ENCODE measurements at regions not wholly inside any gene's neighbourhood (a gene's known extent, or its start where the extent isn't known, plus 50 kb on each side); places are given as distances from the start of the nearest gene placed in this dataset.

DNA sequence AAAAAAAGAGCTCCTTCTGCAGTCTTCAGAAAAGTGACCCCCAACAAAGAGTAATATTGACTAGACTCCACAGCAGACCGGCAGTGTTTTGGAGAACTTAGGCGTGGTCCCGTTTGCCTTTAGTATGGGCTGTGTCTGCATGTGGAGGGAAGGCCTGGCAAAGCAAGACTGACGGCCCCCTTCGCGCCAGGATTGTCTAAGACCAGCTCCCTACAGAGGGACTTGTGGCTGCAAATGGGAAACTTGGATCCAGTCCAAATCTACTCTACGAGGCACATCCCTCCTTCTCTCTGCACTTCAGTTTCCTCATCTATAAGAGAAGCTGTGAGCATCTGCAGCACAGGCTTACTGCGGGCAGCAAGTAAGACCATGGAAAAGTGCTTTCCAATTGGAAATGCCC is 350.0 kb downstream of the ZNF536 start:
- no peak for DNase-seq

DNA sequence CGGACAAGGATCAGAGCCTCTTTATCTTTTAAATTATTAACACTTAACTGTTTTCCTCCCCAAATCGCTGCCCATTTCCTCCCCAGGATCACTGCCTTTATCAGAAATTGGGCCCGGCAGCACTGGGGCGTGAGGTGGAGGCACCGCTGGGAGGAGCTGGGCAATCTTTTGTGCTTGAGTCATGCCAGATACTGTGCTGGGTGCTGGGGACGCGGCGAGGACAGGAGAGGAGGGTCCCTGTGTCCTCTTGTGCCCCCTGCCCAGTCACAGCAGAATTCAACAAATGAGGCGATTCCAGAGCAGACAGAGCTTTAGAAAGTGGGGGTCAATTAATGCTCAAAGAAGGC is 347.8 kb downstream of the ZNF536 start:
- DNase-seq: no peak

DNA sequence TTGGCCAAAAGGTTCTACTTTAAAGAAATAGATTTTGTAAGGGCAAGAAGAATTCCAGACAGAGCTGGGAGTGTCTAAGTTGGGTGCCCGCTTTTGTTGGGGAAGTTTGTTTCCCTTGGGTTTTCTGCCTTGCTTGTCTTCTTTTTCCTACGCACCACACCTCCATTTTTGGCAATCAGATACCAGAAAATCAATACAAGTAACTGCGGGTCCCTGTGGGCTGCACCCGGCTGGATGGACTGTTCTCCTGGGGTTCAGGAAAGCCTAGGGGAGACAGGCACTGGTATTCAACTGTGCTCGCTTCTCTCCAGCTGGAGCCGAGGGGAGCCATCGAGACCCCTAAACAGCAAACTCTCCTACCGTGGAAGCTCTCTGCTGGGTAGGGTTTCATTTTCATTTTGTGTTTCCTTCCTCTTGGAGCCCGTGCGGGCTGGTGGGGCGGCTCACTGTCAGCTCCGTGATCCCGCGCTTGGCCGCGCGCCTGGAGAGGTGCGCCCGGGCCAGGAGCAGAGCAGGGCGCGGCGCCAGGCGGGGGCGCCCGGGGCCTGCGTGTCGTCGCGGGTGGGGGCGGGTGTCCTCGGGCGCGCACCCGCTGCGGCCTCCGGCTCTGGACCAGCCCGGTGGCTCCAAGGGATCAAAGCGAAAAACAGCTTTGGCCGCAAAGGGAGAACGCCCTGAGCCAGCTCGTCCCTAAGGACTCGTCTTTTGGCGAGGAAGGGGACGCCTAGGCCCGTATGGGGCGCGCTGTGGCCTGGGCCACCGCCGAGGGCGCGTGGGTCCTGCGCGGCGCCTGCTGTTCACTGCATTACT is 347.2 kb downstream of the ZNF536 start:
- DNase-seq: no peak

DNA sequence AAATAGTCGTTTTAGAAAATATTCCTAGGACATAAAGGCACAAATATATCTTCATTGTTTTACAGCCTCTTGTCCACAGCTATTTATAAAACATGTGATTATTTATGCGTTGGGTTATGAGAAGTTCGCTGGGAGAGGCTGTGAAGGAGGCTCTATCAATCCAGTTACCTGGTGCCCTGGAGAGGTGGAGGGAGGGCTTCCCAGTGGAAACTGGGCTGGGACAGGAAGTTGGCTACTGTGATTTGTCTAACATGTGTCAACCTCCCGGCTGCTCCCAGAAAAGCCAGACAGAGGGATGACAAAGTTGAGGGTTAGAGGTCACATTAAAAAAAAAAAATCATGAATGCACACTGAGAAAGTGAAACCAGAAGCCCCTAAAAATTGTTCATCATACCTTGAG is 346.5 kb downstream of the ZNF536 start:
- DNase-seq: no peak

DNA sequence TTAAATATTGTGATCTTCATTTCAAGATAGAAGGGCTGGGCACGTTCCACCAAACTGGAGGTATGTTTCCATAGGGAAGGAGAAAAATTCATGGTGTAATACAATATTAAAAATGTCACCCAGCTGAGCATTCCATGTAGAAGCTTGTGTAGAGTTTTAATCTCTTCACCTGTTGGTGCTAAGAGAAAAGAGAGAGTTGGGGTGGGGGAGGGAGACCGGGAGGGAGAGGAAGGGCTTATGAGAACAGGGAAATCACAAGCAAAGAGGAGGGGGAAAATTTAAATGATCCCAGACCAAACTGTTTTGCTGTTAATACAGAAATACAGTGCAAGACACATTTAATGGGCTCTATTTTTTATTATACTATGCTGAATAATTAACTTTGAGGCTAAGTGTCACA is 345.8 kb downstream of the ZNF536 start:
- DNase-seq: no peak

DNA sequence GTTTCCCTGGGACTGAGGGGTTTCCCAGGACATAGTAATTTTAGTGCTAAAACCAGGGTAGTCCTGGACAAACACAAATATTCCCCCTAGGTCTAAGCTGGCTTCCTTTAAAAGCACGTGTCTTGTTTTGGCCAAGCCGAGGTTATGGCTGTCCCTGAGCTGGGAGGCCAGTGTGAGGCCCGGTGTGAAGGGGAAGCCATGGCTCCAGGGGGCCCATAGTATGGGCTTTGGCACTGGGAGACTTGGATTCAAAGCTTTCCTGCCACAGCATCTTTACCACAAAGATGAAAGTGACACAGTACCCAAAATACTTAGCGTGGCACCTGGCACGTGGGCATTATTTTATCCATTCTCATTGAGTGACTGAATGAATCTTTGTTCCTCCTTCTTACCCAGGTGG is 345.2 kb downstream of the ZNF536 start:
- DNase-seq: no peak

DNA sequence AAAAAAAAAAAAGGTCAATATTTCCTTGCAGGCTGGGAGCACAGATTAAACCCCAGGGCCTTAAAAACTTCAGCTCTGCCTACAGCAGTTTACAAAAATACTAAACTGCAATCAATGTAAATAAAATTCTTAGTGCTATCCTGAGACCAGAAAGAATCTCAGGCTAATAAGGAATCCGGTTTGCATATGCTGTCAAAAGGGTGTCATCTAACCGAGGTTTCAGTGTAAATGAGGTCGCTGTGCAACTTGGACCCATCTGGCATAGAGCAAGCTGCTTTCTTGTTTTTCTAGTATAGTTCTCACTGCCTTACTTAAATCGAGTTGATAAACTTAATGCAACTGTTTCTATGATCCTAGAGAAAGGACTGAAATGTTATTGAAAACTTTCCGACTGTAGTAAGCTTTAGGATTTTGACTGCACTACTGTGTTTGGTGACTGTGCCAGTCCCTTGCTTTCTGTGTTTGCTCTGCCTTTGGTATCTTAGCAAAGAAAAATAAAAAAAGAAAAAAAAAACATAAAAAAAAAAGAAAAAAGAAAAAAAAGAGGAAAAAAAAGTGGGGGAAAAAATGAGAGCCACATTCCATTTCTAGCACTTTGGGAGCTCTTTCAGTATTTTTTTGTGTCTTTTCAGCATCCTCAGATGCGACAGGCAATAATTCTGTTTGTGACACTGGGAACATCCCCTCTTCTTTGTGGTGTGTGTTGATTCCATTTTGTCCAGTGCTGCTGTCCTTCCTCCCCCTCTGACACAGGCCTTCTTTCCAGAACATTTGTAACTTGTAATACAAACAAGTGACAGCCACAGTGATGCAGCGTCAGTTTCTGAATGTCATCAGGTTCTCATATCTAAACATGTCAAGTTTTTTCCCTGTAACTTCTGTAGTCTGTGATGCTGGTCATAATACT is 340.5 kb downstream of the ZNF536 start:
- no peak for DNase-seq

DNA sequence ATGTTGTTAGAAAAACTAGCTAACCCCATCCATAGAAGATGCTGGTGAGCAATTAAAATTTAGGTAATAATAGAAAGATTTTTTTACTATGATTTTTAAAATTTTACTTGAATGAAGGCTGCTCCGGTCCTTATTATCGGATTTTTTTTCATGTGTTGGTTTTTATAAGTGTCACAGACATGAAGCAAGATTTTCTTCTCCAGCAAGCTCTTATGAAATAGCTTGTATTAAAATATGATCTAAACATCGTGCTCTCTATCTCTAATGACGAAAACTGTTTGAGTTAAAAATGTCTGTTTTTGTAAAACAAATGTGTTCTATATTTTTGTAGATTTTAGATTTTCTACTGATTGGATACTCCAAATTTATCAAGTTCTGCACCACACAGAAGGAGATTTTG is 339.6 kb downstream of the ZNF536 start:
- no peak for DNase-seq

DNA sequence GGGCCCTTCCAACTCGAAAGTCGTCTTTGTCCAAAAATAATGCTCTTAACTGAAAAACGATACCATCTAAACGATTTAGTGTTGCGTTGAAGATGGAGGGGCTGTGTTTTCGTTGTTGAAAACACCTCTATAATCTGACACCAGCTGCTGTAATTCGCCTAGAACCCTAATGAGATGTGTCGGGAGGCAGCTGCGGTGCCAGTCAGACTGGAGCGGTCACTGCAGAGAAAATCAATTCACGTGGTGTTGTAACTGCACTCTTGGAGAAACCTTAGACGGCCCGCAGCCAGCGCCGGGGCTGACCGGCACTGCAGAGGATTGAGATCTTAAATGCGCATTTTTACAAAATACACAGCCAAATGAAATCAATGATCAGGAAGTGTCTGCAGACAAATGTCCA is 339.1 kb downstream of the ZNF536 start:
- no peak for DNase-seq

DNA sequence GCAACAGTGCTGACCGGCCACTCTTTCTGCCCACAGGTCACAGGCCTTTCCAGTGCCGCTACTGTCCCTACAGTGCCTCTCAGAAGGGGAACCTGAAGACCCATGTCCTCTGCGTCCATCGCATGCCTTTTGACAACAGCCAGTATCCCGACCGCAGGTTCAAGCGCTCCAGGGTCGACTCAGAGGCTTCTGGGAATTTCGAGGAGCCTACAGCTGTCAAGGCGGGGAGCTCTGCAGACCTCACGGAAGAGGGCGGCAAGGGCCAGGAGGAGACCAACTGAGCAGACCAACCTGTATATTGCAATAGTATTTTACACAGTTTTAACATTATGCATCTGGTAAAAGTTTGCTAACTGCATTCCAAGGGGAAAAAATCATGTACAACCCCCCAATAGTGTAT is 338.5 kb downstream of the ZNF536 start:
- DNase-seq: no peak

DNA sequence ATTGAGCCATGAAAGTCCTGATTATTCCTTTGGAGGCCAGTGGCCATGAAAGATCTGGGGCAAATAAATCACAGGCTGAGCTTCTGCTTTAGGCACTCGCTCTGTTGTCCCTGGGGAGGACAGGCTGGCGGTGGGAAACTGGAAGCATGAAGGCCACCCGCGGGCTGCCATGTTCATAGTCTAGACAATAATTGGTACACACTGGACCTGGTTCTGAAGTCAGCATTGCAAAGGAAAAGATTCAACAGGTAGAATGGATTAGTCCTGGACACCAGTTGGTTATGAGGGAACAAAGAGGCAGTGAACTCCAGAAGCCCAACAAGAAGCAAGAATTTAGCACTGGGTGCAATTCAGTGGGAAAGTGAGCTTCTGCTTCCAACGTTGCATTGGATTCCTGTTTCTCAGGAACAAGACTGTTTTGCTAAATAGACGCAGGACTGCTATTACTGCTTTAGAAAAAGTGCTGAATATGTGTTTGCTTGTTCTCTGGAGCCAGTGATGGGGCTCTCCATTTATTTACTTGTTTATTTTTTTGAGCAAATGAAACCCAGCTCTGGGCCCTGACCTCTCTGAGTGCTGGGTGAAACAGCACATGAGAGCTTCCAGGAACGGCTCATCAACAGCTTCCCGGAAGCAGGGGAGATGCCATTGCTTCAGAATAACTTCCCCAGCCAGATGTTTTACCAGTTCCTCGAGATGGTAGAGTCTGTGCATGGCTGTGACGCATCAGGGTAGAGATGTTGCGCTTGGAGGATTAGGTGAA is 336.4 kb downstream of the ZNF536 start:
- no peak for DNase-seq

DNA sequence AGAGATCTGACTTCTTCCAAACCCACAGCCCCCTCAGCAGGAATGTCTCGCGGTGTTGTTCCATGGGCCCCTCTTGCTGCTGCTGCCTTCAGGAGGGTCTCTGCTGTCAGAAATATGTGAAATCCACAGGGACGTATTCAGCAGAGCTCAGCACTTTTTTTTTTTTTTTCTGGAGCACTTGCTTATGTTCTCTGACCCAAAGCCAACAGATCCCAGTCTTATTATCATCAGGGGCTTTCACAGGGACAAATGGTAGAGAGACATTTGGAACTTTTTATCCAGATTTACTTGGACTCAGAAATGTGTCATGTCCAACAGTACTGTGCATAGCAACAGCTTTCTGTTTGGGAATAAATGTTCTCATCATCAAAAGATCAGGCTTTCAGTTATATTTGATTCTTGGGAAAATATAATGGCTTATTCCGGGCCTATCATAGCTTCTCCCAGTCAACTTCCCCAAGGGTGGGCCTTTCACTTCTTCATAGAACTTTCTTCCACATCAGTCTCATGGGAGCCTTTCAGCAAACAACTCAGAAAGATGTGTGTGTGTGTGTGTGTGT is 332.7 kb downstream of the ZNF536 start:
- DNase-seq: no peak

DNA sequence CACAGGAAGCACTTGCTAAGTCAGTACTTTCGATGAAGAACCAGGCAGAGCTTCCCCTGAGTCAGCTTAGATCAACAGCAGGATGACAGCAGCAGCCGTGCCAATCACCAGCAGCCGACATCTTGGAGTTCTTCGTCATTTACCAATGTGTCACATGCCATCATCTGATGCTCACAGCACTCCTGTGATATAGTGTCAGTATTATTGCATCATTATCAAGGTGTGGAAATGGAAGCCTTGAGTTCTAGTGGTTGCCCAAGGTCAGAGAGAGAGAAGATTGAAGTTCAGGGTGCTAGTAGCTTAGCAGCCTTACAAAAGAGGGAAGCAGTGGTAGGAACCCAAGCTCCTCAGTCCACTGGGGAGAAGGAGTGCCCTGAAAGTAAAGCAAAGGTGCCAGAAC is 331.5 kb downstream of the ZNF536 start:
- no peak for DNase-seq

DNA sequence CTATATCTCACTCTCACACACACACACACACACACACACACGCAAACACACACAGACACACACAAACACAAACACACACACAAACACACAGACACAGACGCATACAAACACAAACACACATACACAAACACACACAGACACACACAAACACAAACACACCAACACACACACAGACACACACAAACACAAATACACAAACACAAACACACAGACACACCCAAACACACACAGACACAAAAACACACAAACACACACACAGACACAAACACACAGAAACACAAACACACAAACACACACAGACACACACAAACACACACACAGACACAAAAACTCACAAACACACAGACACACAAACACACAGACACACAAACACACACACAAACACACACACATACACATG is 329.0 kb downstream of the ZNF536 start:
- DNase-seq: no peak

DNA sequence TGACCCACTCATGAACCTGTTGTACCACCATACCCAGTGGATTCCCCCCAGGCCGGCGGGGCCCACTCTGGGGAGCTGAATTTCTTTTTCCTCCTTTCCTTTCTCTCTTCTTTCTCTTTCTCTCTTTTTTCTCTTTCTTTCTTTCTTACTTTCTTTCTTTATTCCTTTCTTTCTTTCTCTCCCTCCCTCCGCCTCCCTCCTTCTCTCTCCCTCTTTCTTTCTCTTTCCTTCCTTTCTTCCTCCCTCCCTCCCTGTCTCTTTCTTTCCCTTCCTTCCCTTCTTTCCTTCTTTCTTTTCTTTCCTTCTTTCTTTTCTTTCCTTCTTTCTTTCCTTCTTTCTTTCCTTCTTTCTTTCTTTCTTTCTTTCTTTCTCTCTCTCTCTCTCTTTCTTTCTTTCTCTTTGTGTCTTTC is 327.7 kb downstream of the ZNF536 start:
- DNase-seq: no peak

DNA sequence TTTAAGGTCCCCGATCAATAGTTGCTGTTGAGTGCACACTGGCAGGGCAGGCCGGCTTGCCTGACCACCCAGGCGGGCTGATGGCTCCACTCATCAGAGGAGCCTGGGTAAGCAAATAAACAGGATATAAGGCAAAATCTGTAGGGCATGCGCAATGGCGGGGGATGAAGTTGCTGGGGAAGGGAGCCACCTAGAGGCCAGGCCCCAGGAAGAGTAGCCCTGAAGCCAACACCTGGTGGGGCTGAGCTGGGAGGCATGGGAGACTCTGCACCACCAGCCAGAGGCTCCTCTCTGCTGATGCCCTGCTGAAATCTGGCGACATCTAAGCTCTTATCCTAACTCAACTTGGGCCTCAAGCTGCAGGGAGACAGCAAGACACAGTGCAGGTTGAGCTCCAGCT is 324.3 kb downstream of the ZNF536 start:
- DNase-seq: no peak

DNA sequence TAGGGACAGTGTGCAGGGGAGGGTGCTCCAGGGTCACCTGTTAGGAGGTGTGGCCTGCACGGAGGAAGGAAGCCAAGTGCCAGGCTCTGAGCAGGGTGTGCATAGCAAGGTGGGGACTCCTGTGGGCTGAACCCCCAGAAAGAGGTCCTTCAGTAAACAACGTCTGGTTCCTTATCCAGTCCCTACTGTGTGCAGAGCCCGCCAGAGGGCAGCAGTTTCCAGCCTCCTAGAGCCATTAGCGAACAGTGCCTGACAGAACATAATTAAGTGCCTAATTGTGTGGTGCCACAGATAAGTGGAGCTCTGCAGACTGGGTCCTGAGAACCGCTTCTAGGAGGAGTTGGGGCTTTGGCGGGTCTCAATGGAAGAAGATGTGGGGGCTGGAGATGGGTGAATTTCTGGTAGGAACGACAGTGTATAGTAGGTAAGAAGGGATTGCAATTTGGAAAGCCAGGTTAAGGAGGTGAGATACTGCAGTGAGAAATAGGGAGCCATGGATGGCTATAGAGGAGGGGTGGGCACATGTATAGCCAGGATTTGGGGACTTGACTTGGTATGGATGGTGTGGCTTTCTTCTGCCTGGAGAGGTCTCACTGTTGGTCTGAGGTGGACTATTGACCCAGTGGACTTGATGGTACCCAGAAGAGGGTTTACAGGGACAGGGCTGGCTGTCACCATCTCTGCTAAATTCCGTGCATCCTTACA is 323.1 kb downstream of the ZNF536 start:
- DNase-seq: no peak

DNA sequence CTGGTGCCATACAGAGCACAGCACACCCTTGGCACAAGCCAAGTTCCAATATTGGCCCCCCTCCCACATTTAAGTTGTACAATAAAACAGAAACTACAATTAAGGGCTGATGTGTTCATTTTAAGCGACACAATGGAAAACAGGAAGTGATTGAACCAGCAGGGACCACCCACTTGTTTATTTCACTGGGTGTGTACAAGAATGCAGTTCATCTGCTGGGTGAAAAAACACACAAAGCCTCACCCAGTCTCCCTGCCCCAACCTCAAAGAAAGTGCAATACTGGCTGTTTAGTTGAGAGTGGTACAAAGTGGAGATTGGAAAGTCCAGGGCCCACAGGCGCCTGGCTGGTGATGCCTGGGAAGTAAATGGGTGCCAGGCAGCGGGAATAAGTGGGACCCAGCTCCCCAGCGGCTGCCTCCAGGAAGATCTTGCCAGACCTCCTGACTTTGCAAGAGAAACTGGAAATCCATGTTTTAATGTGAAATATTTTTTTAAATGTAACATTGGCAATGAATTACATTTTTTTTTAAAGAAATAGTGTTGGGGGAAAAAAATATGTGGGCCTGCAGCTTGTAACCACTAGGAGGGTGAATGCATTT is 322.1 kb downstream of the ZNF536 start:
- DNase-seq: no peak

DNA sequence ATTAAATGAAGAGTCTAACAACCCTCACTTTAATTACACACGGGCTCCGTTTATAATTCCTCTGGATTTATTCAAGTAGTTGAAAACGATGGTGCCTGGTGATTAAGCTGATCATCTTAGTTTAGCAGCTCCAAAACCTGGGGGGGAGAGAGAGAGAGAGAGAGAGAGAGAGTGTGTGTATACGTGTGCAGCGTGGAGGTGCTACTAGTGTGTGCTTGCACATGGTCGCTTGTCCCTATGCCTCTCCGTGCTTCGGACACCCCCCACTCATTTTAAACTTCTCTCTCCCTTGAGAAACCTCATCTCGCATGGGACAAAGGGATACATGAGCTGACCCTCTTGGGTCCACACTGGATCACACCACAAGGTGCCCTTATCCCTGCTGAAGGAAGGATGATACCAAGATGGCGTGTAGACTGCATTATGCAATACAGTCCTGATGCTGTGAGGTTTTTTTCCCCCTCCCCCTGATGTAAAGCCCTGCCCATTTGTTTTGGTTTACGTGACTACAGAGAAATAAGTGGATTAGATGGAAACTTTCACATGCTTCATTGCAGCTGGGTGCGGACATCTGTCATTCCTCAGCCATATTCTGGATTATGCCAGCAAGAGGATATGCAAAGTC is 320.8 kb downstream of the ZNF536 start:
- no peak for DNase-seq

DNA sequence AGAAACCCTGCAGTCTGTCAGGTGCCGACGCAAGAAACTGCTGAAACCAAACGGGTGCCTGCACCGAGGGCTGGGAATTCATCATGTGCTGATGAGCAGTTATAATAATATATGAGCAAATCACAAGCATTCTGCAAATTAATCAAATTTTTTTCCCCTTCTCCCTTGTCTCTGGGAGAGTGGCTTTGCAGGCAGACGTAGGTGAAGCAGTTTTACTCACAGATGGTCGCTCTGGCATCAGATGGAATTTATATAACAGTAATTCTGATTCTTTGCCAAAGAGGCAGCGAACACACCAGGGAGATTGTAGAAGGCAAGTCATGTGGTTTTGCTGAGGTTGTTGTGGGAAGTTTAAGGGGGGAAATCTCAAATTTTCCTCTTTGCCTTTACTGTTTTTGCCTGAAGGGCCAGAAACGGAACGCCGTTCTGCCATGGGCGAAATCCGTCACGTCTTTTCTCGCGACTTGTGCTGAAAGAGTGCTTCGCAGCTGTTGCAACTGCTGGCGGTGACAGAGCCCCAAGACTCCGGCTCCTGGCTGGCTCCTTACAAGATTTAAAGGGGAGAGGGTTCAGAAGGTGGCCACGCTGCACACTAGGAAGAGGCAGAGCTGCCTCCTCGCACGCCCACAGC is 320.1 kb downstream of the ZNF536 start:
- DNase-seq: no peak

DNA sequence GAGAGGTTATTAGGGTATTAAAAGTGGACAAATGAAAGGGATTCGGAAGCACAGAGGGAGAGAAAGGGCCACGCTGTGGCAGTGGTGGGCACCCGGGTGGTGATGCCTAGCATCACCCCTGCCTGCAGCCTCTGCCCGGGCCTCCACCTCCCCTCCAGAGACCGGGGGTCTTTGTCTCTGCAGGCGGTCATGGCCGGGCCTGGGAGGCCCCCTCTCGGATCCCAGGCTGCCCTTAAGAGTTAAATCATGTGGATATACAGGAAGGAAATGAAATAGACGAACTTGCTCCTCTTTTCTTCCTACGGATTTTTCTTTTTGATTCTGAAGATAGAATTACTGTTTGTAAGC is 319.6 kb downstream of the ZNF536 start:
- DNase-seq: no peak
